ENCODE measurements at regions not wholly inside any gene's neighbourhood (a gene's known extent, or its start where the extent isn't known, plus 50 kb on each side); places are given as distances from the start of the nearest gene placed in this dataset.
"Not testable (repeated sequence)": the region's sequence is repeated elsewhere in the genome, so short reads cannot be mapped to it uniquely, and the experiment has no call there.

- Histone ChIP-seq H3K36me3 (no peaks in the 10 kb centered on the region), H3K9me3 (no peaks in the 10 kb centered on the region), H3K27ac (no peak overlapping the region), H3K27me3 (no peaks in the 10 kb centered on the region), H3K4me1 (no peaks in the 10 kb centered on the region), H3K4me3 (no peak overlapping the region)
- no peak for TF ChIP-seq POLR2A (IDR thresholded peaks at IDR 0.05)
- TF ChIP-seq, protein P1, sequence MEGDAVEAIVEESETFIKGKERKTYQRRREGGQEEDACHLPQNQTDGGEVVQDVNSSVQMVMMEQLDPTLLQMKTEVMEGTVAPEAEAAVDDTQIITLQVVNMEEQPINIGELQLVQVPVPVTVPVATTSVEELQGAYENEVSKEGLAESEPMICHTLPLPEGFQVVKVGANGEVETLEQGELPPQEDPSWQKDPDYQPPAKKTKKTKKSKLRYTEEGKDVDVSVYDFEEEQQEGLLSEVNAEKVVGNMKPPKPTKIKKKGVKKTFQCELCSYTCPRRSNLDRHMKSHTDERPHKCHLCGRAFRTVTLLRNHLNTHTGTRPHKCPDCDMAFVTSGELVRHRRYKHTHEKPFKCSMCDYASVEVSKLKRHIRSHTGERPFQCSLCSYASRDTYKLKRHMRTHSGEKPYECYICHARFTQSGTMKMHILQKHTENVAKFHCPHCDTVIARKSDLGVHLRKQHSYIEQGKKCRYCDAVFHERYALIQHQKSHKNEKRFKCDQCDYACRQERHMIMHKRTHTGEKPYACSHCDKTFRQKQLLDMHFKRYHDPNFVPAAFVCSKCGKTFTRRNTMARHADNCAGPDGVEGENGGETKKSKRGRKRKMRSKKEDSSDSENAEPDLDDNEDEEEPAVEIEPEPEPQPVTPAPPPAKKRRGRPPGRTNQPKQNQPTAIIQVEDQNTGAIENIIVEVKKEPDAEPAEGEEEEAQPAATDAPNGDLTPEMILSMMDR (IDR thresholded peaks at IDR 0.05) = no peak
- no peak for DNase-seq
- intact Hi-C loops (cut with DNase I; ENCODE audit: low total_unique reads) = no loop called here
Measured at GRCh38 chr14:55850825-55851241, 267.4 kb upstream of the PELI2 start.

- intact Hi-C loops (cut with DNase I; ENCODE audit: low total_unique reads) = no loop called here
- Histone ChIP-seq H3K27me3 (no peaks in the 10 kb centered on the region), H3K9me3 (no peaks in the 10 kb centered on the region), H3K4me3 (no peak overlapping the region), H3K36me3 (no peaks in the 10 kb centered on the region), H3K4me1 (no peaks in the 10 kb centered on the region), H3K27ac (no peak overlapping the region)
- DNase-seq = no peak
- TF ChIP-seq, protein P1 (IDR thresholded peaks at IDR 0.05) = no peak
- no peak for TF ChIP-seq POLR2A (IDR thresholded peaks at IDR 0.05)
Measured at GRCh38 chr14:55851301-55851700, 266.9 kb upstream of the PELI2 start.

DNA sequence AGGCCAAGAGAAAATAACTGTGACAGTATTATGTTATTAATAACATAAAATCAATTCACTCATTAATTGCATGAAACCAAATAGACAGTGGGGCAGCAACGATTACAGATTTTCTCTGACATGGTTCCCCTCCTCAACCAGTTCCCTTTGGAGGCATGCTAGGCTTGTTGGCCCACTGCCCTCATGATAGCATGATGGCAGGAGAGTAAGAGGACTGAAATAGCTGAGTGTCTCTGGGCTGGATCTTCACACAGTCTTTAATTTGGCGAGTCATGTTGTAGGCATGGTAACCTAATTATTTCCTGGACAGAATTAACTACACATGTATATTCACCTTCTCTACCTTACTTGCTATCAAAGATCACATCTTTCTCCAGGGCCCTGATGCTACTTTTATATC lies 266.2 kb upstream of the PELI2 start:
- H3K27ac ChIP-seq = no peak overlapping the region
- TF ChIP-seq, protein P1 (IDR thresholded peaks at IDR 0.05) = no peak
- TF ChIP-seq POLR2A (IDR thresholded peaks at IDR 0.05) = no peak
- H3K9me3 ChIP-seq = no peaks in the 10 kb centered on the region
- no peaks in the 10 kb centered on the region for H3K36me3 ChIP-seq
- H3K4me3 ChIP-seq = no peak overlapping the region
- no peaks in the 10 kb centered on the region for H3K4me1 ChIP-seq
- H3K27me3 ChIP-seq = no peaks in the 10 kb centered on the region
- intact Hi-C loops (cut with DNase I; ENCODE audit: low total_unique reads) = no loop called here
- DNase-seq = no peak

DNA sequence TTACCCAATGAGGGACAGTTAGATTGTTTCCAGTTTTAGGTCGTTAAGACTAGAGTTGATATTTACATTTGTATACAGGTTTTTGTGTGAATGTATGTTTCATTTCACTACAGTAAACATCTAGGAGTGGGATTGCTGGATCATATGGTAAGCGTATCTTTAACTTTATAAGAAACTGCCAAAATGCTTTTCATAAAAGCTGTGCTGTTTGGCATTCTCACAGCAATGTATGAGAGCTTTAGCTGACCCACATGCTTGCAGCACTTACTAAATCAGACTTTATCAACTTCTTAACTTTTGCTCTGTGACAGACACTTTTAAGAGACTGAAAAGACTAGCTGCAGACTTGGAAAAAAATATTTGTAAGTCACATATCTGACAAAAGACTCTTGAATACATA lies 262.5 kb upstream of the PELI2 start:
- Histone ChIP-seq H3K27me3 (no peaks in the 10 kb centered on the region), H3K4me3 (no peak overlapping the region), H3K4me1 (no peaks in the 10 kb centered on the region), H3K36me3 (no peaks in the 10 kb centered on the region), H3K9me3 (no peaks in the 10 kb centered on the region), H3K27ac (no peak overlapping the region)
- intact Hi-C loops (cut with DNase I; ENCODE audit: low total_unique reads) = no loop called here
- TF ChIP-seq POLR2A (IDR thresholded peaks at IDR 0.05) = no peak
- TF ChIP-seq, protein P1 (IDR thresholded peaks at IDR 0.05) = no peak
- no peak for DNase-seq

DNA sequence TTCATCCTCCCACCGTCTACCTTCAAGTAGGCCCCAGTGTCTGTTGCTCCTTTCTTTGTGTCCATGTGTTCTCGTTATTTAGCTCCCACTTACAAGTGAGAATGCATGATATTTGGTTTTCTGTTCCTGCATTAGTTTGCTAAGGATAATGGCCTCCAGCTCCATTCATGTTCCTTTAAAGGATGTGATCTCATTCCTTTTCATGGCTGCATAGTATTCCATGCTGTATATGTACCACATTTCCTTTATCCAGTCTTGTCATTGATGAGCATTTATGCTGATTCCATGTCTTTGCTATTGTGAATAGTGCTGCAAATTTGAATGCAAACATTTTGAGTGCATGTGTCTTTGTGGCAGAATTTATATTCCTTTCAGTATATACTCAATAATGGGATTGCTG lies 259.6 kb upstream of the PELI2 start:
- TF ChIP-seq, protein P1 (IDR thresholded peaks at IDR 0.05) = no peak
- no peak for TF ChIP-seq POLR2A (IDR thresholded peaks at IDR 0.05)
- no peak overlapping the region for H3K4me3 ChIP-seq
- no peaks in the 10 kb centered on the region for H3K9me3 ChIP-seq
- H3K36me3 ChIP-seq = no peaks in the 10 kb centered on the region
- no peaks in the 10 kb centered on the region for H3K4me1 ChIP-seq
- DNase-seq = no peak
- intact Hi-C loops (cut with DNase I; ENCODE audit: low total_unique reads) = no loop called here
- no peak overlapping the region for H3K27ac ChIP-seq
- no peaks in the 10 kb centered on the region for H3K27me3 ChIP-seq

DNA sequence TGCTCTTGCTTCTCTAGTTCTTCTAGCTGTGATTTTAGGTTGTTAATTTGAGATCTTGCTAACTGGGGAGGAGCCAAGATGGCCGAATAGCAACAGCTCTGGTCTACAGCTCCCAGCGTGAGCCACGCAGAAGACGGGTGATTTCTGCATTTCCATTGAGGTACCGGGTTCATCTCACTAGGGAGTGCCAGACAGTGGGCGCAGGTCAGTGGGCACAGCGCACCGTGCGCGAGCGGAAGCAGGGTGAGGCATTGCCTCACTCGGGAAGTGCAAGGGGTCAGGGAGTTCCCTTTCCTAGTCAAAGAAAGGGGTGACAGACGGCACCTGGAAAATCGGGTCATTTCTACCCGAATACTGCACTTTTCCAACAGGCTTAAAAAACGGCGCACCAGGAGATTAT lies 256.6 kb upstream of the PELI2 start:
- H3K9me3 ChIP-seq; H3K36me3 ChIP-seq; intact Hi-C loops (cut with DNase I; ENCODE audit: low total_unique reads); H3K4me3 ChIP-seq; H3K27ac ChIP-seq; DNase-seq; H3K27me3 ChIP-seq; H3K4me1 ChIP-seq: not testable (repeated sequence)

All from uterus (tissue), 3 donors.